Kidney tubule cell (primary cell): ENCODE measurements at regions not wholly inside any gene's neighbourhood (a gene's known extent, or its start where the extent isn't known, plus 50 kb on each side); places are given as distances from the start of the nearest gene placed in this dataset.
"Not testable (repeated sequence)": the region's sequence is repeated elsewhere in the genome, so short reads cannot be mapped to it uniquely, and the experiment has no call there.

Experiments used
- DNase-seq: peaks from one replicate; pipeline ENCODE4 v3.0.0-alpha.2; 2018; ENCODE audit warnings: low spot score

- no peak for DNase-seq
Measured at GRCh38 chr5:136621743-136622142, 256.4 kb upstream of the TRPC7 start.

DNA sequence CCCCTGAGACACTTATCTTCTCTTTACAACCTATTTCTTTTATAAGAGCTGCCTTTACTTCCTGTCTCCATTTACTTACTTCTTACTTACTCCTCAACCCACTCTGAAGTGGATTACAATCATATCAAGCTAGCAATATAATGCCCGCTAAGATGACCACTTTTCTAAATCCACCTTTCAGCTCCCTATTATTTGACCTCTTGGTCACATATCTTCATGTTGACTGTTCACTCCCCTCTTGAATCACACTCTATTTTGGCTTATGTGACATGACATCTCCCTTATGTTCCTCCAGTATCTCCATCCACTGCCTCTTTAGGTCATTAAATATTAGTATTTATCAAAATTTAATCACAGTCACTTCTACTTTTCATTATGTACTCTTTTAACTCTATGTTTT, 255.3 kb upstream of the TRPC7 start:
- DNase-seq = no peak

DNA sequence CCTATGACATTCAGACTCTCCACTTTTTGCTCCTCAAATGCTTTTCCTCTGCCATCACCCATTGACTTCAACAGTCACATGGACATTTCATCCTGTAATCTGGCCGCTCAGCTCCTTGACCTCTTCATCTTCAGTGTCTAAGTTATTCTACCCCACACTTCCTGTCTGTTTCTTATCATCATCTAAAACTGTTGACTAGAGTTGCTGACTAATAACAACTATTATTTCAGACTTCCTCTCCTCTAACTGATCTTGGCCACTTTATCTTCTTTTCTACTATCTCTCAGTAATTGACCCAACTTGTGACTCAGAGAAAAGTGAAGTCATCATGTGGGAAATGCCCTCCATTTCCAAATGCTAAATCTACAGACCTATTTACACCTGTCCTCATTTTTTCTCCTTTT, 254.7 kb upstream of the TRPC7 start:
- peak; percentile 77 for DNase-seq

DNA sequence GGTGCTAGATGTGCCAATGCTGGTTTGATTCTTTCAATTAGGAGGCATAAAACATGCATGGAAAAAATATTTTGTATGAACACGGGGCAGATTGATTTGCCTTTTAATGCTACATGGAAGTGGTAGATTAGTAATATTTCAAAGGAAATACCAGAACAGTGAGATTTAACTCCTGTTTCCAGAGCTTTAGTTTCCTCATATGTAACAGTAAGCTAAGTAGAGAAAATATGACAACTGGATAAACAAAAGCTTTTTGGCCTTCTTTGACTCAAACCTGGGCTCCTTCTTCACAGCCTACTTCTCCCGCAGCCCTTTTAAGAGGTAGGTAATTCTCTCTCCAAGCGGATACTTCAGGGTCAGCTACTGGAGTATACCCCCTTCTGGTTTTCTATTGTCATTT, 254.2 kb upstream of the TRPC7 start:
- no peak for DNase-seq

GRCh38 chr5:136615251-136616119, 250.1 kb upstream of the TRPC7 start:
- no peak for DNase-seq

DNA sequence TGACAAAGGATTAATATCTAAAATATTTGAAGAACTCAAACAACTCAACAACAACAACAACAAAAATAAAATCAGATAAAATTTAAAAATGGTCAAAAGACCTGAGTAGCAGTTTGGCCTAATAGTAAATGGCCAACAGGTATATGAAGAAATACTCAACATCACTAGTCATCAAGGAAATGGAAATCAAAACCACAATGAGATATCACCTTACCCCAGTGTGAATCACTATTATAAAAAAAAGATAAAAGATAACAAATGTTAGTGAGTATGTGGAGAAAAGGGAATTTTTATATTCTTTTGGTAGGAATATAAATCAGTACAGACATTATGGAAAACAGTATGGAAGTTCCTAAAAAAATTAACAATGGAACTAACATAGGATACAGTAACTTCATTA, 247.9 kb upstream of the TRPC7 start:
- DNase-seq = peak; percentile 40

GRCh38 chr5:136605638-136606037, 240.3 kb upstream of the TRPC7 start:
- DNase-seq = no peak

DNA sequence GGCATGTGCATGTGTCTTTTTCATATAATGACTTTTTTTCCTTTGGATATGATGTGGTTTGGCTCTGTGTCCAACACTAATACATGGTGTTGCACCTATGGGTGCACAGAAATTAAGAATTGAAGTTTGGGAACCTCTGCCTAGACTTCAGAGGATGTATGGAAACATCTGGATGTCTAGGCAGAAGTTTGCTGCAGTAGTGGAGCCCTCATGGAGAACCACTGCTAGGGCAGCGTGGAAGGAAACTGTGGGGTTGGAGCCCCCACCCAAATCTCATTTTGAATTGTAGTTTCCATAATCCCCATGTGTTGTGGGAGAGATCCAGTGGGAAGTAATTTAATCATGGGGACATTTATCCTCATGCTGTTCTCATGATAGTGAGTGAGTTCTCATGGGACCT, 235.0 kb upstream of the TRPC7 start:
- no peak for DNase-seq

GRCh38 chr5:136598802-136599404, 233.6 kb upstream of the TRPC7 start:
- peak; percentile 1 for DNase-seq

DNA sequence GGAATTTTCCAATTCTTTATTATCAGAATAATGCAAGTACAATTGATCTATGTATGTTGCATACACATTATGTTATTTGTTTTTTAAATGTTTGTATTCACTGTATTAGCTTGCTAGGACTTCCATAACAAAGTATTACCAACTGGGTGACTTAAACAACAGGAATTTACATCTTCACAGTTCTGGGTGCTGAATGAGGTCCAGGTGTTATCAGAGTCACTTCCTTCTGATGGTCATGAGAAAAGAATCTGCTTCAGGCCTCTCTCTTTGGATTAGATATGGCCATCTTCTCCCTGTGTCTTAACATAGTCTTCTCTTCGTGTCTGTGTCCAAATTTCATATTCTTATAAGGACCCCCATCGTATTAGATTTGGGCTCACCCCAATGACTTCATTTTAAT, 229.1 kb upstream of the TRPC7 start:
- peak; percentile 40 for DNase-seq

DNA sequence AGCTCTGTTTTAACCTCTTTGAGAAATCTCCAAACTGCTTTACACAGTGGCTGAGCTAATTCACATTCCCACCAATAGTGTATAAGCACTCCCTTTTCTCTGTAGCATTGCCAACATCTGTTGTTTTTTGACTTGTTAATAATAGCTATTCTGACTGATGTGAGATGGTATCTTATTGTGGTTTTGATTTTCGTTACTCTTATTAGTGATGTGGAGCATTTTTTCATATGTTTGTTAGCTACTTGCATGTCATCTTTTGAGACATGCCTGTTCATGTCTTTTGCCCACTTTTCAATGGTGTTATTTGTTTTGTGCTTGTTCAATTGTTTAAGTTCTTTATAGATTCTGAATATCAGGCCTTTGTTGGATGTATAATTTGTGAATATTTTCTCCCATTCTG, 225.2 kb upstream of the TRPC7 start:
- no peak for DNase-seq

GRCh38 chr5:136586196-136586595, 220.9 kb upstream of the TRPC7 start:
- DNase-seq = no peak

GRCh38 chr5:136584474-136584873, 219.1 kb upstream of the TRPC7 start:
- DNase-seq = no peak

DNA sequence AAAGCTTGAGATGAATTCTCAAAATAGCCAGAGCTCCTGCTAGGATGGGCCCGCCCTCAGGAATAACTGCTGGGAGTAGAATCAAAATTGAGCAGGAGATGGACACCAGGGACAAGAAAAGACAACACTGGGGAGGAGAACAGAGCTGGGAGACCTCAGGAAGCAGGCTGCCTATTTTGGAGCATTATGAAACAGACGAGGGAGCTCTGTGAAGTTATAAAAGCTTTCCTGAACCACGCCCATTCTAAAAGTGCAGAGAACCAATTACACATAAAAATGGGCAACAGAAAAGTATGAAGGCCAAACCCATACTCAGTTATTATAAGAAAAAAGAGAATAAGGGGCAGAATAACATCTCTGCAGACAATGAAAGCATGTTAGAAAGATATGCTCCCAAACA, 213.9 kb upstream of the TRPC7 start:
- no peak for DNase-seq

GRCh38 chr5:136569875-136570274, 204.5 kb upstream of the TRPC7 start:
- not testable (repeated sequence) for DNase-seq

GRCh38 chr5:136565457-136565856, 200.1 kb upstream of the TRPC7 start:
- DNase-seq = not testable (repeated sequence)

DNA sequence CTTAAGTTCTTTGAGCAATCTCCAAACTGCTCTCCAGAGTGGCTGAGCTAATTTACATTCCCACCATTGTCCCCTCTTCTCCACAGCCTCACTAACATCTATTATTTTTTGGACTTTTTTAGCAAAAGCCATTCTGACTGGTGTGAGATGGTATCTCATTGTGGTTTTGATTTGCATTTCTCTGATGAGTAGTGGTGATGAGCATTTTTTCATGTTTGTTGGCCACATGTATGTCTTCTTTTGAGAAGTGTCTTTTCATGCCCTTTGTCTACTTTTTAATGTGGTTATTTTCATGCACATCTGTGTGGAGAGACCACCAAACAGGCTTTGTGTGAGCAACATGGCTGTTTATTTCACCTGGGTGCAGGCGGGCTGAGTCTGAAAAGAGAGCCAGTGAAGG, 199.7 kb upstream of the TRPC7 start:
- DNase-seq = not testable (repeated sequence)

- DNase-seq = not testable (repeated sequence)
Measured at GRCh38 chr5:136564431-136564830, 199.1 kb upstream of the TRPC7 start.

- DNase-seq = no peak
Measured at GRCh38 chr5:136563489-136563888, 198.1 kb upstream of the TRPC7 start.

DNA sequence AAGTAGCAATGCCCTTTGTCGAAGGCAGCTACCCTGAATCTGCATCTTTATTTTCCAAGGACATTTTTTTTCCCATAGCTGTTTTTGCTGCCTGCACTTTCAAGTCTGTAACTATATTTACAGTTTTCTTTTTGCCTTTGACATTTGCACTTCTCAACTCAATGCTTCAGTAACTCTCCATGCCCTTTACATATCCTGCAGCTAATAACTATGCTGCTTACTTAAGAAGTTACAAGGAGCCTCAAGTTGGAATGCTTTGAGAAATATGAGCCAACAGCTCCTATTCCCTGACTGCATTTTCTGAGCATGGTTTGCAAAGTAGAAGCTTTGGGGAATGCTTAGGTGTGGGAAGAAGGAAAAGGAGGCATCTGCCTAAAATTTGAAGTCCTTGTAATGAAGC, 194.8 kb upstream of the TRPC7 start:
- no peak for DNase-seq

- no peak for DNase-seq
Measured at GRCh38 chr5:136559651-136560050, 194.3 kb upstream of the TRPC7 start.

DNA sequence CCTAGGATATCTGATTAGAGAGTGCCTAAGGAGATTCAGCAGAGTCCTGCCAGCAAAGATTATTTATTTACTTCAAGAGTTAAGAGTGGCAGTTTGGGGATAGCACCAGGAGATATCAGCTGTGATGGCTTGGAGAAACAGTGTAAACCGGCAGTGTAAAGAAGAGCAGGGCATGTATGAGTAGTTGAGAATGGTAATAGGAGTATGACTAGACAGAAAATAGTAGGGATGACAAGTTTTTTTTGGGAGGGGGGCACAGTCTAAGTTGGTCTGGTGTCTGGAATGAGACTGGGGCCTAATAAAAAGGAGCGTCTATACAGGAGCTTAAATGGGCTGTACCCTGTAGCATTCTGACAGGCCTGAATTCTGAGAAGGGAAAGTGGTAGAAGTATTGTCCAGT, 181.8 kb upstream of the TRPC7 start:
- not testable (repeated sequence) for DNase-seq

DNA sequence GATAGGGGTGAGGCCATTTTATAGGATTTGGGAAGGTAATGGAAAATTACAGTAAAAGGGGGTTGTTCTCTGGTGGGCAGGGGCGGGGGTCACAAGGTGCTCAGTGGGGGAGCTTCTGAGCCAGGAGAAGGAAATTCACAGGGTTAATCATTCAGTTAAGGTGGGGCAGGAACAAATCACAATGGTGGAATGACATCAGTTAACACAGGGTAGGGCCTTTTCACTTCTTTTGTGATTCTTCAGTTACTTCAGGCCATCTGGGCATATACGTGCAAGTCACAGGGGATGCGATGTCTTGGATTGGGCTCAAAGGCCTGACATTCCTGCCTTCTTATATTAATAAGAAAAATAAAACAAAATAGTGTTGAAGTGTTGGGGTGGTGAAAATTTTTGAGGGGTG, 181.1 kb upstream of the TRPC7 start:
- DNase-seq = not testable (repeated sequence)

GRCh38 chr5:136545031-136545430, 179.7 kb upstream of the TRPC7 start:
- not testable (repeated sequence) for DNase-seq
